ENCODE measurements at regions not wholly inside any gene's neighbourhood (a gene's known extent, or its start where the extent isn't known, plus 50 kb on each side); places are given as distances from the start of the nearest gene placed in this dataset.

DNA sequence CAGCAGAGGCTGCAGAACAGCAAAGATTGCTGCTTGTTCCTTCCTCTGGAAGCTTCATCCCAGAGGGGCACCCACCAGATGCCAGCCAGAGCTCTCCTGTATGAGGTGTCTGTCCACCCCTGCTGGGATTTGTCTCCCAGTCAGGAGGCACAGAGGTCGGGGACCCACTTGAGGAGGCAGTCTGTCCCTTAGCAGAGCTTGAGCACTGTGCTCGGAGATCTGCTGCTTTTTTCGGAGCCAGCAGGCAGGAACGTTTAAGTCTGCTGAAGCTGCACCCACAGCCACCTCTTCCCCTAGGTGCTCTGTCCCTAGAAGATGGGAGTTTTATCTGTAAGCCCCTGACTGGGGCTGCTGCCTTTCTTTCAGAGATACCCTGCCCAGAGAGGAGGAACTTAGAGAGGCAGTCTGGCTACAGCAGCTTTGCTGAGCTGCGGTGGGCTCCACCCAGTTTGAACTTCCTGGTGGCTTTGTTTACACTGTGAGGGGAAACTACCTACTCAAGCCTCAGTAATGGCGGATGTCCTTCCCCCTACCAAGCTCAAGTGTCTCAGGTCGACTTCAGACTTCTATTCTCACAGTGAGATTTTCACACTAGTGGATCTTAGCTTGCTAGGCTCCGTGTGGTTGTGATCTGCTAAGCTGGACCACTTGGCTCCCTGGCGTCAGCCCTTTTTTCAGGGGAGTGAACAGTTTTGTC is 101.8 kb upstream of the GLRA1 start:
- DNase-seq = peak; percentile 59

DNA sequence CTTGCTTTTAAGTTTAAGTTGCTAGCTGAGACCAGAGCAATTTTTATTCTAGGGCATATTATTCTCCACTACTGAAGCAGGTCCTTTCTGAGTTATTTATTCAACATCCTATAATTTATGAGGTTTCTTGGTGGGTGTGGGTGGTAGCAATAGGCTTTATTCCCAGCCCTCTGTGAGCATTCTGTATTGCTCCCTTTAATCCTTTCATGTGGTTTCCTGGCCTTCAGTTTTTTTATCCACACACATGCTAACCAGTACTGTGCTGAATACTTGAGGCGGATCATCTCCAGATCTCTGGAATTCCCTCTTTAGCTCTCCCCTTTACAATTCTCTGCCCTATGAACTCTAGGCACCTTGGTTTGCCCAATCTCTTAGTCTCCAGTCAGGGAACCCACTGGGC is 91.8 kb upstream of the GLRA1 start:
- no peak for DNase-seq

DNA sequence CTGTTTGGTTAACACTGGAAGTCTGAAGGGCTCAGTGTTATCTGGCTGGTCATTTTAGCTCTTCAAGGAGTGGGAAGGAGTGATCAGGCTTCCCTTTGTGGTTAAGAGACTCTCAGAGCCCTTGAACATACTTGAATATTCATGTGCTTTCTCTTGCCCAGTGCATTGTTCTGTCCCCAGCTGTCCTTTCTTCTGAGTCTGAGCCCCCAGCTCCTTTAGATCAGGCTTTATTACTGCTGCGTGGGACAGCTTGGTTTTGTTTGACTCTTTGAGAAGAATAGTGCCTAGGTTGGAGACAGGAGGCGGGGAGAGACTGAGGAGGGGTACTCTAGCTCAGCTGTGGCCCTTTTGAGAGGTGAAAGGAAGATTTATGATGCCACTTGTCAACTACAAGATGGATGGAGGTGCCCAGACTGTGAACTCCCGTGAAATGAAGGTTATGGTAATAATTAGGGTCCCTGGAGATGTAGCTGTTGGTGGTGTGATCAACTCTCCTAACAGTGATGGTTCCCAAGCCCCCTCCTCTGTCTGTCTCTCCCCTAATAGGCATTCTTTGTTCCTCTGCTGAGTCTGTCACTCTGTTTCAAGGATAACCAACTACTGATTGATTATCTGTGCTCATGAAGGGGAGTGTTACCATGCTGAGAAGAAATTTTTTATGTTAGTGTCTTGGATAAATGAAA is 83.1 kb upstream of the GLRA1 start:
- DNase-seq = no peak

DNA sequence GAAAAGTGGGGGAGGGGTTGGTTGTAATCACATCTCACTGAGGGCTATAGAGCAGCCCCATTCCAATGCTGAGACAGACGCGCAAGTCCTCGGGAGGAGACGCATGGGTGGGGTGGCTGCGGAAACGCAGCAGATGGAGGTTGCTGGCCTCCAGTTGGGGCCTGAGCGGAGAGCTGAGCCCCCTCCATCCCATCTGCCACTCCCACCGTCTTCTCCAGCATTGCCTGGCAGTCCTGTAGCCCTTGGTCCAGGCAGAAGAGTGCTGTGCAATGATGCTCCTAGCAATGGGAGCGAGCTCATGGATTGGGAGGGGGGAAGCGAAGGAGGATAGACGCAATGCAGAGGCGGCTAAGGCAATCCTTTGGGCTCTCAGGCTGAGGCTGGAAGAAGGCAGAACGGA is 79.4 kb upstream of the GLRA1 start:
- DNase-seq = no peak
